Bronchial epithelial cell (primary cell): ENCODE measurements at regions not wholly inside any gene's neighbourhood (a gene's known extent, or its start where the extent isn't known, plus 50 kb on each side); places are given as distances from the start of the nearest gene placed in this dataset.

Source experiments
- DNase-seq: peaks from one replicate; pipeline ENCODE4 v3.0.0-alpha.2; 2010; ENCODE audit warnings: low read depth
- FAIRE-seq: peaks from 2 replicates; lab custom pipeline; 2011; peaks lifted over from hg19 to GRCh38; lab: Jason Lieb, UNC
- H3K27me3 ChIP-seq: 2 replicates; pipeline ENCODE4 v1.5.1; 2011; ENCODE audit warnings: low read length; ENCODE audit not compliant: control insufficient read depth, insufficient read depth
- H3K36me3 ChIP-seq: 2 replicates; pipeline ENCODE4 v1.5.1; 2011; ENCODE audit warnings: low read length; ENCODE audit not compliant: control insufficient read depth, insufficient read depth
- H3K4me3 ChIP-seq: 2 replicates; pipeline ENCODE4 v1.5.1; 2011; ENCODE audit warnings: mild to moderate bottlenecking, low read depth, low read length, control low read depth
- CTCF ChIP-seq: IDR thresholded peaks from 2 replicates; pipeline ENCODE4 v1.5.1; 2011; ENCODE audit warnings: mild to moderate bottlenecking, moderate library complexity, low read length, control low read depth, inconsistent platforms; ENCODE audit not compliant: insufficient read depth, severe bottlenecking

GRCh38 chr7:131959106-131959812, 402.8 kb upstream of the PODXL start:
- H3K4me3 ChIP-seq: no peak overlapping the region
- no peak for DNase-seq
- FAIRE-seq: no peak
- no peak for TF ChIP-seq CTCF
- H3K27me3 ChIP-seq: no peaks in the 10 kb centered on the region
- H3K36me3 ChIP-seq: no peaks in the 10 kb centered on the region

GRCh38 chr7:131957338-131958020, 401.1 kb upstream of the PODXL start:
- Histone ChIP-seq H3K4me3 (no peak overlapping the region), H3K27me3 (no peaks in the 10 kb centered on the region), H3K36me3 (no peaks in the 10 kb centered on the region)
- DNase-seq (peak; percentile 47), FAIRE-seq (peak; percentile 66)
- TF ChIP-seq CTCF: no peak

- FAIRE-seq (no peak), DNase-seq (no peak)
- no peaks in the 10 kb centered on the region for H3K27me3 ChIP-seq
- no peak overlapping the region for H3K4me3 ChIP-seq
- TF ChIP-seq CTCF: no peak
- no peaks in the 10 kb centered on the region for H3K36me3 ChIP-seq
These were observed 400.4 kb upstream of the PODXL start for GRCh38 chr7:131956864-131957263.

- no peak for DNase-seq
- Histone ChIP-seq H3K4me3 (no peak overlapping the region), H3K36me3 (no peaks in the 10 kb centered on the region), H3K27me3 (no peaks in the 10 kb centered on the region)
- no peak for TF ChIP-seq CTCF
- peak; percentile 40 for FAIRE-seq
These were observed 399.3 kb upstream of the PODXL start for GRCh38 chr7:131955679-131956078.

- no peaks in the 10 kb centered on the region for H3K27me3 ChIP-seq
- DNase-seq (no peak), FAIRE-seq (no peak)
These were observed 396.8 kb upstream of the PODXL start for GRCh38 chr7:131953184-131953583.

More at GRCh38 chr7:131953184-131953583, 396.8 kb upstream of the PODXL start:
- TF ChIP-seq CTCF: no peak
- Histone ChIP-seq H3K36me3 (no peaks in the 10 kb centered on the region), H3K4me3 (no peak overlapping the region)
